ENCODE measurements at regions not wholly inside any gene's neighbourhood (a gene's known extent, or its start where the extent isn't known, plus 50 kb on each side); places are given as distances from the start of the nearest gene placed in this dataset.

DNA sequence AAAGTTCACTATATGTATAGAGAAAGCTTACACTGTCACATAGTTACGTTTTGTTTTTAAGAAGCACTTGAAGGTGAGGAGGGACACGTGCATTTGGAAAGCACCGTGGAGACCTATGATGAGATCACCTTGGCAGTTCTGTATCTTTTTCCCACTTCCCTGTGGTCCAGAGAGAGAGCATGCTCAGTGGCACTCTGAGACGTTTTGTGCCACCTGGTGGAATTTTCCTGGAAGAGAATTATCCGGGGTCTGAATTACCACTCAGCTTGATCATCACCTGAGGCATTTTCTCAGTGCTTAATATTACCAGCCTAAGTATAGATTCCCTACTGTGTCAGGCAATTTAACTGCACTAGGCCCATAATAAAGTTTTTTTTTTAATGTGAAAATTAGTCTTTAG lies 469.4 kb upstream of the SMIM21 start:
- H3K4me3 ChIP-seq (ENCODE audit: low read depth, low read length), result no peak overlapping the region
- TF ChIP-seq, protein P1, sequence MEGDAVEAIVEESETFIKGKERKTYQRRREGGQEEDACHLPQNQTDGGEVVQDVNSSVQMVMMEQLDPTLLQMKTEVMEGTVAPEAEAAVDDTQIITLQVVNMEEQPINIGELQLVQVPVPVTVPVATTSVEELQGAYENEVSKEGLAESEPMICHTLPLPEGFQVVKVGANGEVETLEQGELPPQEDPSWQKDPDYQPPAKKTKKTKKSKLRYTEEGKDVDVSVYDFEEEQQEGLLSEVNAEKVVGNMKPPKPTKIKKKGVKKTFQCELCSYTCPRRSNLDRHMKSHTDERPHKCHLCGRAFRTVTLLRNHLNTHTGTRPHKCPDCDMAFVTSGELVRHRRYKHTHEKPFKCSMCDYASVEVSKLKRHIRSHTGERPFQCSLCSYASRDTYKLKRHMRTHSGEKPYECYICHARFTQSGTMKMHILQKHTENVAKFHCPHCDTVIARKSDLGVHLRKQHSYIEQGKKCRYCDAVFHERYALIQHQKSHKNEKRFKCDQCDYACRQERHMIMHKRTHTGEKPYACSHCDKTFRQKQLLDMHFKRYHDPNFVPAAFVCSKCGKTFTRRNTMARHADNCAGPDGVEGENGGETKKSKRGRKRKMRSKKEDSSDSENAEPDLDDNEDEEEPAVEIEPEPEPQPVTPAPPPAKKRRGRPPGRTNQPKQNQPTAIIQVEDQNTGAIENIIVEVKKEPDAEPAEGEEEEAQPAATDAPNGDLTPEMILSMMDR (IDR thresholded peaks at IDR 0.05; ENCODE audit: control insufficient read depth, extremely low read depth, insufficient read depth), result peak; percentile 68
- peak; percentile 27 for DNase-seq (ENCODE audit: low read depth)

DNA sequence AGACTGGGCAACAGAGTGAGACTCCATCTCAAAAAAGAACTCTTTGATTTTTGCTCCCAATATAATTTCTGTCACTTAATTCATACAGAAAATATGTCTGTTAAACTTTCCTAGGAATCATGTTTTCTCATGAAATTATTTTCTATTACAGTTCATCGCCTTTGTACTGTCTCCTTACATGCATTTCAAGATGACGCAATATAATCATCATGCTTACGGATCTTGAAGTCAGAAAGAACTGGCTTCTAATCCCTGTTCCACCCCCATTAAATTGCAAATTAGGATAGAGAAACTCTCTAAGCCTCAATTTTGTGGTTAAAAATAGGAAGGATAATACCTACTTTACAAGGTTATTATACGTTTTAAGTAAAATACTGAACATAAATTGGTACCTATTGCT lies 467.6 kb upstream of the SMIM21 start:
- DNase-seq (ENCODE audit: low read depth), result no peak
- TF ChIP-seq, protein P1 (IDR thresholded peaks at IDR 0.05; ENCODE audit: control insufficient read depth, extremely low read depth, insufficient read depth), result no peak
- no peak overlapping the region for H3K4me3 ChIP-seq (ENCODE audit: low read depth, low read length)

DNA sequence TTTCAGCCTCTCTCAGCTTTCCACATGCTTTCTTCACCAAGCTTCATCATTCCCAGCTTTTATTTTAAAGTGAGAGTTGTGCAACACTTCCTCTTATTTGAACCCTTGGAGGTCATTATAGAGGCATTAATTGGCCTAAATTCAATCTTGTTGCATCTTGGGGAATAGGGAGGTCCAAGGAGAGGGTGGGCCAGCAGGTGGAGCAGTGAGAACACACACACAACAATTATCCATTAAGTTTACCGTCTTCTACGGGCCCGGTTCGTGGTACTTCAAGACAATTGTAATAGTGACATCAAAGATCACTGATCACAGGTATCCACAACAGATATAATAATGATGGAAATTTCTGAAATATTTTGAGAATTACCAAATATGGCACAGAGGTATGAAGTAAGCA lies 457.2 kb upstream of the SMIM21 start:
- DNase-seq (ENCODE audit: low read depth), result no peak
- TF ChIP-seq, protein P1 (IDR thresholded peaks at IDR 0.05; ENCODE audit: control insufficient read depth, extremely low read depth, insufficient read depth), result 0 out of 2 replicates have a peak, but pooled peaks have one; percentile 3
- no peak overlapping the region for H3K4me3 ChIP-seq (ENCODE audit: low read depth, low read length)

DNA sequence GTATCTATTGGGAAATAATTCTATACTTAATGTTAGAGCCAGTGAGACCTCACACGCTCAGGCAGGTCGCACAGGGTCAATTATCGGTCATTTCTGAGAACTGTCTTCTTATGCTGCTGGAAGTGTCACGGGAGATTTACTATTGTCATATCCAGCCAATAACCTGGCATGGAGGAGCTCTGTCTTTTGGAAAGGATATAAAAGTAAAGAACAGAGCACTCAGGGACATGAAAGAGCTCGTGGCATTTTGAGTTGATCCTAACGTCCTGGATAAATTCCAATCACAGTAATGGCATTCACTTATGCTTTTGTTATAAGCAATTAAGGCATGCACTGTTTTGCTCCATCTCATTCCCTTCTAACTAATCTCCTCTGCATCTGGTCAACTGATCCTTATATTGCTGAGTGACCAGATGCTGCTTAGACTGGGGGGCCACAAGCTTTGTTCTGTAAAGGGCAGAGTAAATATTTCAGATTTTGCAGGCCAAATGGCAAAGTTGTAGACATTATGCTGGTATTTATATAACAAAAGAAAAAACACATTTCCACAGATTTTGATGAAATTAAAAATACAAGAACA lies 453.5 kb upstream of the SMIM21 start:
- no peak for DNase-seq (ENCODE audit: low read depth)
- H3K4me3 ChIP-seq (ENCODE audit: low read depth, low read length), result no peak overlapping the region
- TF ChIP-seq, protein P1 (IDR thresholded peaks at IDR 0.05; ENCODE audit: control insufficient read depth, extremely low read depth, insufficient read depth), result no peak

DNA sequence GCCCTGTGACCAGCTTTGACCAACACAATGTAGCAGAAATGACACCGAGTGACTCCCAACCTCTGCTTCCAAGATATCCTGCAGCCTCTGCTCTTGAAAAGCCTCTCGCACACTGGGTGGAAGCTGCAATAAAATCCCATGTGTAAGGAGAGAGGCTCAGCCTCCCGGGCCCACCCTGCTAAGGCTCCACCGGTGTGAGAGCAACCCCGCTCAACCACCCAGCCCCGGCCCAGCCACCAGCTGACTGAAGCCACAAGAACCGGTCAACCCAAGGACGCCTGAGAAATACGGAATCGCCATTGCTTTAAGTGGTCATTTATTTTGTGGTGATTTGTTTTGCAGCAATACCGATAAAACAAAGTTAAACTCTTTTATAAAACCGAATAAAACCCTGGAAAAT lies 452.8 kb upstream of the SMIM21 start:
- TF ChIP-seq, protein P1 (IDR thresholded peaks at IDR 0.05; ENCODE audit: control insufficient read depth, extremely low read depth, insufficient read depth), result no peak
- H3K4me3 ChIP-seq (ENCODE audit: low read depth, low read length), result no peak overlapping the region
- no peak for DNase-seq (ENCODE audit: low read depth)

DNA sequence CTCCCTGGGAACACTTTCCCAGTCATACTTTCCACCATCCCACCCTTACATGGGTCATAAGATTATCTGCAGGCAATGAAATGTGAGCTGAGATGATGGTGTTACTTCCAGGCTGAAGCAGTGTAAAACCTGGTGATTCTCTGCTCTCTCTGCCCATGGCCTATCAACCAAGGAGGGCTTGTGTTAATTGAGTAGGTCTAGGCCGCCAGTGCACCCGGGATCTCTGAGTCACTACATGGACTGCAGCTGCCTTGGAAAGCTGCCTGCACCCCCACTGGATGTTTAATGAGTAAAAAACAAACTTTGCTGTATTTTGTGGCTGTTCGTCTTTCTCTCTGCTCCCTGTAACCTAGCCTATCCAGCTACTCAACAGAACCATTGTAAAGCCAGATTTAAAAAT lies 451.7 kb upstream of the SMIM21 start:
- H3K4me3 ChIP-seq (ENCODE audit: low read depth, low read length), result no peak overlapping the region
- DNase-seq (ENCODE audit: low read depth), result no peak
- TF ChIP-seq, protein P1 (IDR thresholded peaks at IDR 0.05; ENCODE audit: control insufficient read depth, extremely low read depth, insufficient read depth), result no peak

DNA sequence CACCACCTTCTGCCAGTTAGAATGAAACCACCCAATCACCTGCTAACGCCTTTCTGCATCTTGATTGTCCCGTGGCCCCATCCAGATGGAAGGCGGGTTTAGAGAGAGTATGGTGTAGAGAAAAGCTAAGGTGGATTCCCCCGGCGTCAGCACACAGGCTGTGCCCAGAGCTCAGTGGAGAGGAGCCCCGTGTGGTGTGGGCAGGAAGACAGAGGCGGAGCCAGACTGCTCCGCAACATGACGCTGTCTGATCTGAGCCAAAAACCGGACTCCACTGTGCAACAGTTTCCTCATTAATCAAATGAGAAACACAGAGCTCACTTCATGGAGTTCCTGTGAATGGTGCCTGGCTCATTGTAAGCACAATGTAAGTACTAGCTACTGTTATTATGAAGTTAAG lies 448.1 kb upstream of the SMIM21 start:
- TF ChIP-seq, protein P1 (IDR thresholded peaks at IDR 0.05; ENCODE audit: control insufficient read depth, extremely low read depth, insufficient read depth), result no peak
- no peak overlapping the region for H3K4me3 ChIP-seq (ENCODE audit: low read depth, low read length)
- no peak for DNase-seq (ENCODE audit: low read depth)
